GF-D8 (cell line): ENCODE measurements at regions not wholly inside any gene's neighbourhood (a gene's known extent, or its start where the extent isn't known, plus 50 kb on each side); places are given as distances from the start of the nearest gene placed in this dataset.
"Not testable (repeated sequence)": the region's sequence is repeated elsewhere in the genome, so short reads cannot be mapped to it uniquely, and the experiment has no call there.

ENCODE experiments used
- DNase-seq: peaks from one replicate; lab custom pipeline; 2025; lab: John Stamatoyannopoulos, UW

DNA sequence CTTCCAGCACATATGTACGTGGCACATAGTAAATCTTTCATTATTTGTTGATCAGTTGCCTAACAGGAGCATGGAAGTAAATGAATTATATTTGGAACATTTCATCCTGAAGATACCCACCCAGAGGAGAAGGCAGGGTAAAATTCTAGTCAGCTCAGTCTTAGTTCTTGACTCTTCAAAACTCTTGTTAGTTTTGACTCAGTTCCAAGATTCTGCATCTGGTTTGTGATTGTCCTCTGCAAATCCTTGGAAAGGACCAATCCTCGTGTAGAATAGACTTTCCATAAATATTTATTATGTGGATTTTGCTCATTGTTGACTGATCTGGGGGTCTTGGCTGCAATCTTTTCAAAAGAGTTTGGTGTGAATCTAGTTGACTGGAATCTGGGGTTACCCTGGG lies 257.5 kb upstream of the FAT1 start:
- DNase-seq: no peak

GRCh38 chr4:186982160-186982559 lies 258.5 kb upstream of the FAT1 start:
- DNase-seq: no peak

GRCh38 chr4:186984105-186984644 lies 260.5 kb upstream of the FAT1 start:
- DNase-seq: no peak

DNA sequence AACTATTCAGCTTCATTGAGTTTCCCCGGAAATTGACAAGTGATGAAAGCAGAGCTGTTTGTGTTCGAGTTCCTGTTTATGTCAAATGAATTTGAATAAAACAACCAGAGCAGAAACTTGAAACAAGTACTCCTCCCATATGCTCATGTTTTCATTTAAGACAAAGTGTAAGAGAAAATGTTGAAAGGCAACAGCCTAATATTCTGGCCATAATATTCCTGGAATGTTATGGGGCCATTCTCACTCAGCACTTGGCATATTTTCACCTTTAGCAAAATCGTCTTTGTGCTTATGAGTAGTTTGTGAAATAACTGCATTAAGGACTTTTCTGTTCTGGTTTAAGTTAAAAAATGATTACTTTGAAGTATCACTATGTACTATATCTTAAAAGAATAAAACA lies 276.0 kb upstream of the FAT1 start:
- DNase-seq: no peak

DNA sequence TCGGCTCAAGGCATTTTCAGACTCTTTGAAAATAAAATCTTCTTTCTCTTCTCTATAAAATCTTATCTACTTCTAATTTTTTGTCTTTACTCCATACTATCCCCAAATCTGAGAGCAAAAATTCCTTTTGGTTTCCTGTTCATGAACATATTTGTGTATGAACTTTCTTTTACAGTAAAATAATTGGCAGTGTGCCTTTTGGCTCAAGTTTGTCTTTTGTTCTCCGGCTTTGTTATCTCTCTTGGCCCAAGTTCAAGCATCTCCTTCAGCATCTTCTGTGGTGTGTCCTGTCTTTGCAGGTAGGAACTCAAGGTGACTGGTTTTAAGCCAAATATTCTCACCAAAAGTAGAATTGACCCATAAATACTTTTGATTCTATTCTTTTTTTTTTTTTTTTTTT lies 276.6 kb upstream of the FAT1 start:
- no peak for DNase-seq

DNA sequence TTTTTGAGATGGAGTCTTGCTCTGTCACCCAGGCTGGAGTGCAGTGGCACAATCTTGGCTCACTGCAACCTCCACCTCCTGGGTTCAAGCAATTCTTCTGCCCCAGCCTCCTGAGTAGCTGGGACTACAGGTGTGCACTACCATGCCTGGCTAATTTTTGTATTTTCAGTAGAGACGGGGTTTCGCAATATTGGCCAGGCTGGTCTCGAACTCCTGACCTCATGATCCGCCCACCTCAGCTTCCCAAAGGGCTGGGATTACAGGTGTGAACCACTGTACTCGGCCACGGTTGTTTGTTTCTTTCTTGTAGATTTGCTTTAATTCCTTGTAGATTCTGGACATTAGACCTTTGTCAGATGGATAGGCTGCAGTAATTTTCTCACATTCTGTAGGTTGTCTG lies 278.5 kb upstream of the FAT1 start:
- not testable (repeated sequence) for DNase-seq

DNA sequence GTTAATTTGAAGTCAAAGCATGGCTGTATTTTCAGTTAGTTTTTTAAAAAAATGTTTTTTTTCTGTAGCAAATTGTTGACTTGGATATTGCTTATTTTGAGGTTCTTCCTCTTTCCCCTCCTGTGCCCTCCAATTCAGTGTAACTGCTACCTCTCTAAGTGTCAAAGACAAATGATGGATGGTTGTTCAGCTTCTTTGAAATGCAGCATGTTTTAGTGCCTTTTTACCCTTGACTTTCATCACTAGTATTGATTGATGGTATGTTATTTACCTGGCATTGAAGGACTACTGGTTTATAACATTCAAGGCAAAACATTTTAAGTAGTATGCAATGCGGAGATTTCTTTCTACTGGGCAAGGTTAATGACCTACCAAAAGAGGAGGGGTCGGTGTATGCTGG lies 281.0 kb upstream of the FAT1 start:
- no peak for DNase-seq

- no peak for DNase-seq
These were observed 282.5 kb upstream of the FAT1 start for GRCh38 chr4:187006189-187006618.

GRCh38 chr4:187010052-187010451 lies 286.4 kb upstream of the FAT1 start:
- DNase-seq: no peak

- no peak for DNase-seq
These were observed 292.4 kb upstream of the FAT1 start for GRCh38 chr4:187016101-187016500.

DNA sequence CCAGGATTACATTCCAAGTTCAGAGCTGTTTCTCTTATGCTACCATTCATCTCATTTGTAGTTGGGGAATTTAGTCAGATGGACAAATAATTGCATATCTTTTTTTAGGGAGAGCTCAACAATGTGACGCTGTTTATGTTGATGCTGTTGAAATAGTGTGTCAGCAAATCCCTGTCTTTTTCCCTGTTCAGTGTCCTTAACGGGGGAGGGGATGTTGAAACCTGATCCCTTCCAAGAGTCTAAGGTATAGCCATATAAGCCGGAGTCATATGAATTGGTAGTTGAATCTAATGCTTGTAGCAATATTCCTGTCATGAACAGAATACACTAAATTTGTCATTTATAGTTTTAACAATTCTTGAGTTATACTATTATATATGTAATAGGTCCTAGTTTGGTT lies 293.5 kb upstream of the FAT1 start:
- DNase-seq: no peak

GRCh38 chr4:187019896-187020295 lies 296.2 kb upstream of the FAT1 start:
- DNase-seq: no peak

DNA sequence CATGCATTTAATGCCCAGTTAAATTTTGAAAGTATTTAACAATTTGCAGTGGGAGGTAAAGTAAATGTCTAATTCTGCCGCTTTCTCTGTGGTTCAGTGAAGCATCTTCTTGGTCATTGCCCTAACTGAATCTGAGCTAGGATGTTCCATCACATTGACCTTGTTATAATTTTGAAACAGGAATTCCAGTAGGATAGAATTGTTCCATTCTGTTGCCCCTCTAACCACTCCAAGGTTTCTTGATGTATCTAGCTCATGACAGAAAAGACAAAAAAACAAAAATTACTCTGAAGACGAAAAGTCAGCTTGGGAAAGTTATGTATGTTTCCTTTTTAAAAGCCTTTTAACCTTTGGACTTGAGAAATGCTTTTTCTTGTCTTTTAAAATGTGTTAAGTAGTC lies 297.0 kb upstream of the FAT1 start:
- no peak for DNase-seq

- DNase-seq: no peak
These were observed 298.0 kb upstream of the FAT1 start for GRCh38 chr4:187021436-187022205.

- DNase-seq: no peak
These were observed 303.6 kb upstream of the FAT1 start for GRCh38 chr4:187027272-187027671.

- DNase-seq: no peak
These were observed 318.6 kb upstream of the FAT1 start for GRCh38 chr4:187042251-187042650.

DNA sequence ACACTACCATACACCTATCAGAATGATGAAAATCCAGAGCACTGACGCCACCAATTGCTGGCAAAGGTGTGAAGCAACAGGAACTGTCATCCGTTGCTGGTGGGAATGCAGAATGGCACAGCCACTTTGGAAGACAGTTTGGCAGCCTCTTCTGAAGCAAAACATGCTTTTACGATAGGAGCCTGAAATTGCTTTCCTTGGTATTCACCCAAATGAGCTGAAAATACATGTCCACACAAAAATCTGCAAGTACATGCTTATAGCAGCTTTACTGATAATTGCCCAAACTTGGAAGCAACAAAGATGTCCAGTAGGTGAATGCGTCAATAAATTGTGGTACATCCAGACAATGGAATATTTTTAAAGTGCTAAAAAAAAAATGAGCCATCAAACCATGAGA lies 322.8 kb upstream of the FAT1 start:
- DNase-seq: no peak

DNA sequence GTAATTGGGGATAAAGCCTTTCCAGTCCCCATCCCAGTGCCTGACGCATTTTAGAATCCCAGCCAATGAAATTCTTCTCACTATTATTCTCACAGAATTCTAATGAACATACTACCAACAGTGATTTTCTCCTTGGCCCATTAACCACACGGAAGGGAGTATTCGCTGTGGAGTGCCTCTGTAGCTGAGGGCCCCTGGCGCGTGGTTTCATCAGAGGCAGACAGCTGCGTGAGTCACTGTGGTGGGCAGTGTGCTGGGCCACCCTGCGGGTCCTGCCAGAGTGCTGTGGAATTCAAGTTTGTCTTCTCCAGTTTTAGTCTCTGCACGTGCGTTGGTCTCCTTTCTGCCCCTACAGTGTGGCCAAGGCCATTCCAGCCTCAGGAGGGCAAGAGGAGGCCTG lies 335.4 kb upstream of the FAT1 start:
- DNase-seq: no peak

DNA sequence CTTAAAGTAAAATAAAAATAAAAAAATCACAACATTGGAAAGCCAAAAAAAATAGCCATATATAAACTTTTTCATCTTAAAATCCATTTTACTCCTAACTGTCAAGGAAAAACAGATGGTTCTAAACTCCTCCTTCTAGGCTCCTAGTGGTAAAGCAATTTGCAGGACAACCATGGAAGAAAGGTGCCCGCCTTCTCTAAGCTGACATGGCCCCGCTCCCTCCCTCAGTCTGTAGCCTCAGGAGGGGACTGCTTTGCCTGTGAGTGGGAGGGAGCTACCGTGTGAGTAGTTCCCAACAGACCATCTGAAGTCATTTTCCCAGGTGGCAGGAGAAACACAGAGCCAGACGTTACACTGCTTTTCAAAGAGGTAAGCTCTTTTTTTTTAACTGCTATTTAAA lies 336.2 kb upstream of the FAT1 start:
- no peak for DNase-seq

DNA sequence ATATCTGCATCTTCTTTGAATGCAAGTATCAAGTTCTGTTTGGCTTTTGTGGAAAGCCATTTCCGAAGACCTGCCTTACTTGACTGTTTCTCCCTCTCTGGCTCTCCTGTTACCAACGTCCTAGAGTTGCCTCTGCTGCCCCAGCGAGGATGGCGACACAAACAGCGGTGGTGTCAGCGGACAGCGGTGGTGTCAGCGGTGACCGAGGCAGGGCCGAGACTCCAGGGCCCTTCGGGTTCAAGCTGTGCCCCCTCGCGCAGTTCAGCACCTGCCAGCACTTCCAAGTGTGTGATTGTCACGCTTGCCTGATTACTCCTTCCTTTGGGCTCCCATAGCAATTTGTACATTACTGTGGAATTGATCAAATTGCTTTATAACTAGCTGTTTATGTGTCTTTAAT lies 336.9 kb upstream of the FAT1 start:
- no peak for DNase-seq

DNA sequence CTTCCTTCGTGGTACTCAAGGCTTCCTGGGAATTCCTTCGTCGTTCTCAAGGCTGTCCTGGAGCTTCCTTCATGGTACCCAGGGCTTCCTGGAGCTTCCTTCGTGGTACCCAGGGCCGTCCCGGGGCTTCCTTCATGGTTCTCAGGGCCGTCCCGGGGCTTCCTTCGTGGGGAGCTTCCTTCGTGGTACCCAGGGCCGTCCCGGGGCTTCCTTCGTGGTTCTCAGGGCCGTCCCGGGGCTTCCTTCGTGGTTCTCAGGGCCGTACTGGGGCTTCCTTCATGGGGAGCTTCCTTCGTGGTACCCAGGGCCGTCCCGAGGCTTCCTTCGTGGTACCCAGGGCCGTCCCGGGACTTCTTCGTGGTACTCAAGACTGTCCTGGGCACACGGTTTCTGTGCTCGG lies 339.6 kb upstream of the FAT1 start:
- no peak for DNase-seq

- no peak for DNase-seq
These were observed 340.4 kb upstream of the FAT1 start for GRCh38 chr4:187064033-187064432.

GRCh38 chr4:187065396-187065795 lies 341.7 kb upstream of the FAT1 start:
- DNase-seq: no peak

GRCh38 chr4:187065806-187066205 lies 342.1 kb upstream of the FAT1 start:
- DNase-seq: no peak
